HEK293 (cell line): ENCODE measurements at regions not wholly inside any gene's neighbourhood (a gene's known extent, or its start where the extent isn't known, plus 50 kb on each side); places are given as distances from the start of the nearest gene placed in this dataset.

ENCODE experiments used
- CTCF ChIP-seq: fragments of 450-650 bp; formaldehyde crosslinking; IDR thresholded peaks from 2 replicates; pipeline ENCODE4 v1.5.1; 2016; ENCODE audit warnings: missing biosample characterization, missing genetic modification characterization
- TCF7L2 ChIP-seq: IDR thresholded peaks from 2 replicates; pipeline ENCODE4 v1.6.1; 2011; ENCODE audit warnings: low read depth, mild to moderate bottlenecking, inconsistent platforms, low read length, moderate library complexity, borderline replicate concordance
- YY1 ChIP-seq: fragments of 450-650 bp; formaldehyde crosslinking; IDR thresholded peaks from 2 replicates; pipeline ENCODE4 v1.5.1; 2018; ENCODE audit warnings: missing biosample characterization, missing genetic modification characterization
- ZBTB20 ChIP-seq: fragments of 450-650 bp; formaldehyde crosslinking; IDR thresholded peaks from 2 replicates; pipeline ENCODE4 v1.5.1; 2016; ENCODE audit warnings: missing biosample characterization, missing genetic modification characterization
- ZBTB7A ChIP-seq: fragments of 450-650 bp; formaldehyde crosslinking; IDR thresholded peaks from 2 replicates; pipeline ENCODE4 v1.5.1; 2016; ENCODE audit warnings: low read depth, missing biosample characterization, missing genetic modification characterization
- ZIC2 ChIP-seq: fragments of 450-650 bp; formaldehyde crosslinking; IDR thresholded peaks from 2 replicates; pipeline ENCODE4 v1.5.1; 2016; ENCODE audit warnings: missing biosample characterization, missing genetic modification characterization
- ZNF16 ChIP-seq: fragments of 450-650 bp; formaldehyde crosslinking; IDR thresholded peaks from 2 replicates; pipeline ENCODE4 v1.5.1; 2016; ENCODE audit warnings: low read depth, missing biosample characterization, missing genetic modification characterization
- ZNF175 ChIP-seq: fragments of 450-650 bp; formaldehyde crosslinking; IDR thresholded peaks from 2 replicates; pipeline ENCODE4 v1.5.1; 2016; ENCODE audit warnings: missing biosample characterization, missing genetic modification characterization
- ZNF311 ChIP-seq: fragments of 450-650 bp; formaldehyde crosslinking; IDR thresholded peaks from 2 replicates; pipeline ENCODE4 v1.5.1; 2017; ENCODE audit warnings: missing biosample characterization, missing genetic modification characterization, borderline replicate concordance
- ZNF398 ChIP-seq: fragments of 450-650 bp; formaldehyde crosslinking; IDR thresholded peaks from 2 replicates; pipeline ENCODE4 v1.5.1; 2017; ENCODE audit warnings: missing biosample characterization, missing genetic modification characterization
- ZNF433 ChIP-seq: fragments of 450-650 bp; formaldehyde crosslinking; IDR thresholded peaks from 2 replicates; pipeline ENCODE4 v1.5.1; 2016; ENCODE audit warnings: missing biosample characterization, missing genetic modification characterization, low read depth
- ZNF544 ChIP-seq: fragments of 450-650 bp; formaldehyde crosslinking; IDR thresholded peaks from 2 replicates; pipeline ENCODE4 v1.5.0; 2017; ENCODE audit warnings: missing biosample characterization, missing genetic modification characterization
- ZNF670 ChIP-seq: fragments of 450-650 bp; formaldehyde crosslinking; IDR thresholded peaks from 2 replicates; pipeline ENCODE4 v1.5.1; 2016; ENCODE audit warnings: missing biosample characterization, missing genetic modification characterization, low read depth

GRCh38 chr3:160049565-160049964 lies 60.9 kb downstream of the IL12A start:
- no peak for TF ChIP-seq ZNF16 (tag by site-specific recombination)
- no peak for TF ChIP-seq CTCF (tag by site-specific recombination)
- TF ChIP-seq ZBTB20 (tag by site-specific recombination) = no peak
- no peak for TF ChIP-seq TCF7L2
- TF ChIP-seq ZNF670 = no peak
- no peak for TF ChIP-seq ZNF311 (tag by site-specific recombination)
- no peak for TF ChIP-seq ZNF544
- TF ChIP-seq YY1 (tag by site-specific recombination) = no peak
- TF ChIP-seq ZIC2 (tag by site-specific recombination) = no peak
- TF ChIP-seq ZNF398 (tag by site-specific recombination) = no peak
- TF ChIP-seq ZNF175 (tag by site-specific recombination) = no peak
- no peak for TF ChIP-seq ZBTB7A (tag by site-specific recombination)
- no peak for TF ChIP-seq ZNF433 (tag by site-specific recombination)
